ENCODE measurements at regions not wholly inside any gene's neighbourhood (a gene's known extent, or its start where the extent isn't known, plus 50 kb on each side); places are given as distances from the start of the nearest gene placed in this dataset.
A peak's percentile ranks its signal among the peaks of the same experiment; 100 is the strongest.

DNA sequence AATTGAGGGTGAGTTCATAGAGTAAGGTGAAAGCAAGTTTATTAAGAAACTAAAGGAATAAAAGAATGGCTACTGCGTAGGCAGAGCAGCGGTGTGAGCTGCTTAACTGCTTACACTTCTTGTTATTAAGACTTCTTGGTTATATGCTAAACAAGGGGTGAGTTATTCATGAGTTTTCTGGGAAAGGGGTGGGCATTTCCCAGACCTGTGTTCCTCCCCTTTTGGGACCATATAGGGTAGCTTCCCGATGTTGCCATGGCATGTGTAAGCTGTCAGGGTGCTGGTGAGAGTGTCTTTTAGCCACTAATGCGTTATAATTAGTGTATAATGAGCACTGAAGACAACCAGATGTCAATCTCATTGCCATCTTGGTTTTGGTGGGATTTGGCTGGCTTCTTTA lies 126.5 kb downstream of the ARSF start:
- in situ Hi-C loops (cut with HindIII; ENCODE audit: low sequenced_read_pairs): no loop called here
- H3K4me3 ChIP-seq (ENCODE audit: low read depth, low read length): no peak overlapping the region
- no peak for DNase-seq (ENCODE audit: low read depth, low spot score)
- TF ChIP-seq, protein P1, sequence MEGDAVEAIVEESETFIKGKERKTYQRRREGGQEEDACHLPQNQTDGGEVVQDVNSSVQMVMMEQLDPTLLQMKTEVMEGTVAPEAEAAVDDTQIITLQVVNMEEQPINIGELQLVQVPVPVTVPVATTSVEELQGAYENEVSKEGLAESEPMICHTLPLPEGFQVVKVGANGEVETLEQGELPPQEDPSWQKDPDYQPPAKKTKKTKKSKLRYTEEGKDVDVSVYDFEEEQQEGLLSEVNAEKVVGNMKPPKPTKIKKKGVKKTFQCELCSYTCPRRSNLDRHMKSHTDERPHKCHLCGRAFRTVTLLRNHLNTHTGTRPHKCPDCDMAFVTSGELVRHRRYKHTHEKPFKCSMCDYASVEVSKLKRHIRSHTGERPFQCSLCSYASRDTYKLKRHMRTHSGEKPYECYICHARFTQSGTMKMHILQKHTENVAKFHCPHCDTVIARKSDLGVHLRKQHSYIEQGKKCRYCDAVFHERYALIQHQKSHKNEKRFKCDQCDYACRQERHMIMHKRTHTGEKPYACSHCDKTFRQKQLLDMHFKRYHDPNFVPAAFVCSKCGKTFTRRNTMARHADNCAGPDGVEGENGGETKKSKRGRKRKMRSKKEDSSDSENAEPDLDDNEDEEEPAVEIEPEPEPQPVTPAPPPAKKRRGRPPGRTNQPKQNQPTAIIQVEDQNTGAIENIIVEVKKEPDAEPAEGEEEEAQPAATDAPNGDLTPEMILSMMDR (IDR thresholded peaks at IDR 0.05; ENCODE audit: low read depth, low read length): no peak

DNA sequence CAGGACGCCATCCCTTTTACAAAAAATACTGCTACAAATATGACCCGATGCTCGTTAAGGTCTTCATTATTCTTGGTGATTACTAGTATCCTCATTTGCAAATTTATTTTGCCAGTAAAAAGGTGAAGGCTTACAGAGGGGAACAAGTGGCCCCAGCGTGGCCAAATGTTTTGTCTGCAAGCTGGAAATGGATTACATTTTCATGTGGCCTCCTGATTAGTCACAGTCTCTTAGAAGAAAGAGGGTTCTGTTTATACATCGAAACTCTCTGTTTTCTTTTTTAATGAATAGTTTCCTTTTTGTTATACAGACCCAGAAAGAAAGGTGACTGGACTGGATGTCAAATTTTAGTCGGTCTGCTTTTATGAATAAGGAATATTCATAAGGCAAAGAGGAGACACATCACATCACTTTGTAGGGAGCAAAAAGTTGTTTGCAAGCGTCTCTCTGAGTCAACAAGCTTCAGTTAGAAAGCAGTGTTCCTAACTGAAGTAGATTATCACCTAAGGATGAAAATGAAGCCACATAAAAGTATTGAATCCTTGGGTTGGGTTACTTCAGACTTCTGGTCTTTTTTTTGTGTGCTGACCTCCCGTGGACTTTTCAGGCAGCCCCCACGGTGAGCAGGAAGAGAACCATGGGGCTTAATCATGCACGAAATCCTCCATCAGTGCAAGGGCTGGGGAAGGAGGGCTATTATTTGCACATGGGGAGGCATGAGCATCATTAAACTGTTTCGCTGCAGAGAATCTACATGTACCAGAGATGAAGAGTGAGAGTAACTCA lies 125.6 kb downstream of the ARSF start:
- H3K4me3 ChIP-seq (ENCODE audit: low read depth, low read length): no peak overlapping the region
- in situ Hi-C loops (cut with HindIII; ENCODE audit: low sequenced_read_pairs): no loop called here
- DNase-seq (ENCODE audit: low read depth, low spot score): peak; percentile 55
- TF ChIP-seq, protein P1 (IDR thresholded peaks at IDR 0.05; ENCODE audit: low read depth, low read length): no peak

DNA sequence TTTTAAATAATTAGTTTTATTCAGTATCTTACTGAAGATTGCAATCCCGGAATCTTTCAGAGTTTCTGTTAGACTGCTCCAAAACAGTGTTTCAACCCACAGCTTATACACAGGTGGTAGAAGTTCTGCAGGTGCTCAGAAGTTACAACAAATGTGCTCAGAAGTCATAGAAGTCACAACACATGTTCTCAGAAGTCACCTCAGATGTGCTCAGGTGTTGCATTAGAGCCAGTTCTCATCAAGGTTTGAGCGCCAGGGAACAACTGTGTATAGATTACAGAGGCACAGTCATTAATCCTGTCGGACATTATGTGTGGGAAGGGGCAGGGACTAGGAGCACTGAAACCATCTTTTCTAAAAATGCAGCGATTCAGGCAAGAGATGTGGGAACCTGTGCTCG lies 124.5 kb downstream of the ARSF start:
- H3K4me3 ChIP-seq (ENCODE audit: low read depth, low read length): no peak overlapping the region
- TF ChIP-seq, protein P1 (IDR thresholded peaks at IDR 0.05; ENCODE audit: low read depth, low read length): no peak
- no peak for DNase-seq (ENCODE audit: low read depth, low spot score)
- in situ Hi-C loops (cut with HindIII; ENCODE audit: low sequenced_read_pairs): no loop called here

Measured in astrocyte of the spinal cord (primary cell).